ENCODE measurements at regions not wholly inside any gene's neighbourhood (a gene's known extent, or its start where the extent isn't known, plus 50 kb on each side); places are given as distances from the start of the nearest gene placed in this dataset.

DNA sequence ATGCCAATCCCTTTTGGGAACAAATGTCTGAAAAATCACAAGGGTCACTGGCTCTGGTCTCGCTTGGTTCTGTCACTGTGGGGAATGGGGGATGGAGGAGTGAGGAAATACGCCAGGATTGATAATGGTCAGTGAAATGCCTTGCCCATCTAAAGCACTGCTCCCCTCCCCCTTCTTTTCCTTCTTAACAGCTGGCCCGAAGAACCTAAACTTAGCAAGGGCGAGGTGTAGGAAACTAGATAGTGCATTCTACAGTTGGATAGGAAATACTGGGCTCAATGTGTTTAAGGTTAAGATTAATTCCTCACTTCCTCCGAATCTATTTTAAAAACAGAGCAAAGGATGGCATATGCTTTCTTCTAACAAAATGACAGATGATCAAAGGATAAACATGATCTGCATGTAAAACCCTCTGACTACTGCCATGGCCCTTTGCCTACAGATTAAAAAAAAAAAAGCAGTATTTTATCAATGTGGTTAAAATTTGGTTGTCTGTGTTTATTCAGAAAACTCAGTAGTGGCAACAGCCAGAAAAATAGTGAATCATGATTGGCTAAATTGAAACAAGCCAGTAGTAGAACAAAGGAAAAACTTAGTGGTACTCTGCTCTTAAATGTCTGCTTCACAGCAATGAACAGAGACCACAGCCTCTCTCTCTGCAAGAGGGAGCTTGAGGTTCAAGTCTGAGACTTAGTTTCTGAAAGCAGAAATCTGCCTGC is 86.1 kb upstream of the VAV3 start:
- peak; percentile 52 to 73 for DNase-seq (ENCODE audit: low read depth in 2 of 2)

GRCh38 chr1:108050158-108050557 is 85.2 kb upstream of the VAV3 start:
- peak; percentile 47 to 52 for DNase-seq (ENCODE audit: low read depth in 2 of 2)

DNA sequence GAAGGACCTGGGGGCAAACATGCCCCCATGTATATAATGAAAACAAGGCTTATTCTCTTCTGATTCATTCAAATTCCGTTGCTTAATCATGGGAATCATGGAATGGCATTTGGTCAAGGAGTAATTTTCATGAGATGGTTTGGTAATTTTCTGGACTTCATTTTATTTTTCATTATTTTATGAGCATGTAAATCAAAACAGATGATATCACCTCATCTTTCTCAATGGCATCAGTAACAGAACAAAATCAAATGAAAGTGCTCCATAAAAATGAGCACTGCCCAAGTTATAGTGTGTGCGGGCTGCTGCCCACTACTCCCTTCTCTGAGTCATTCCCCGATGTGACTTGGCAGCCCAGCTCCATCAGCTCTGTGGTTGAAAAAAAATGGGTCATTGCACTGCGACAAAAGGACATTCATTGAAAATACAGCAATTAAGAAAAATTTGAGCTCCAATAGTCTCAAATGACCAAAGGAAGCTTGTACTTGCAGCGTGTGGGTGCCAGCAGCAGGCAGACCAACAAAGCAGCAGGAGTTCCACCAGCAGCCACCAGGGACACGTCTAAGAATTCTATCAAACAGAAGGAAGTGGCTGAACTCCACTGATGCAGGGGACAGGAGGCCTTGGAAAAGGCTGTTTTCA is 84.3 kb upstream of the VAV3 start:
- DNase-seq (ENCODE audit: low read depth in 2 of 2): peak; percentile 39 to 46

GRCh38 chr1:108048301-108049177 is 83.6 kb upstream of the VAV3 start:
- DNase-seq (ENCODE audit: low read depth in 2 of 2): no peak

- DNase-seq (ENCODE audit: low read depth in 2 of 2): no peak
Measured at GRCh38 chr1:108047085-108047484, 82.1 kb upstream of the VAV3 start.

DNA sequence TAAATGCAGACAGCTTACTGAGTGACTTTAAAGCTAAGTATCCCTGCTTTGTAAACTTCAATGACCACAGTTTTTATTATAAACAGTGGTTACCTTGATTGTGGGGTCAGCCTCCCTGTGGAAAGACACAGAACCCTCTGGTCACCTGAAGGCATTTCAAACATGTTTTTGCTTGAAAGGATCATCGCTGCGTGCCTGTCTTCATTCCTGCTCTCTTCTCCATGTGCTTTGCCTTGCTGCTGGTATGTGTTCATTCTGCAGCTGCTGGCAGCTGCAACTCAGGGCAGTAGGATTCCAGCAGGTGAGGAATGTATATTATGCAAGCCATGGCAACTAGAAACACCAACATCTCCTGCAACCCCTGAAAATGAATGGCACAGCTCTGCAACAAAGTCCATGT is 81.0 kb upstream of the VAV3 start:
- no peak for DNase-seq (ENCODE audit: low read depth in 2 of 2)

GRCh38 chr1:108045460-108045859 is 80.5 kb upstream of the VAV3 start:
- DNase-seq (ENCODE audit: low read depth in 2 of 2): no peak

DNA sequence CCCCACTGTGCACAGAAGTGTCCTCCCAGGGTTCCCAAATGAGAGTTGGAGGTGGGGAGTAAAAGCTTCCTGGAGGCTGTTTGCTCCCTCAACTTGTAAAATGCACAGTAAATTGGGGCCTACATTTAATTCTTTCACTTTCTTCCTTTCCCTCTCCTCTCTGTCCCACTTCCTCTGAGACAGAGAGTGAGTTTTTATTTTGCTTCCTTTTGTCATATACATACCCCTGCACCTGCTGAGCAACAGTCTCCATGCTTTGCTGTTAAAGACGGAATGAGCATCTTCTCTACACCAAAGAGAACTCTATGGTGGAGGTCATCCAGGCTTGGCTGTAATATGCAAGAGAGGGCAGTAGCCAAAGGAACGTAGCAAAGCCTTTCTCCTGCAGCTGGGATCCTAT is 79.3 kb upstream of the VAV3 start:
- no peak for DNase-seq (ENCODE audit: low read depth in 2 of 2)

GRCh38 chr1:108043707-108044106 is 78.7 kb upstream of the VAV3 start:
- no peak for DNase-seq (ENCODE audit: low read depth in 2 of 2)

- DNase-seq (ENCODE audit: low read depth in 2 of 2): no peak
Measured at GRCh38 chr1:108042610-108043009, 77.6 kb upstream of the VAV3 start.

DNA sequence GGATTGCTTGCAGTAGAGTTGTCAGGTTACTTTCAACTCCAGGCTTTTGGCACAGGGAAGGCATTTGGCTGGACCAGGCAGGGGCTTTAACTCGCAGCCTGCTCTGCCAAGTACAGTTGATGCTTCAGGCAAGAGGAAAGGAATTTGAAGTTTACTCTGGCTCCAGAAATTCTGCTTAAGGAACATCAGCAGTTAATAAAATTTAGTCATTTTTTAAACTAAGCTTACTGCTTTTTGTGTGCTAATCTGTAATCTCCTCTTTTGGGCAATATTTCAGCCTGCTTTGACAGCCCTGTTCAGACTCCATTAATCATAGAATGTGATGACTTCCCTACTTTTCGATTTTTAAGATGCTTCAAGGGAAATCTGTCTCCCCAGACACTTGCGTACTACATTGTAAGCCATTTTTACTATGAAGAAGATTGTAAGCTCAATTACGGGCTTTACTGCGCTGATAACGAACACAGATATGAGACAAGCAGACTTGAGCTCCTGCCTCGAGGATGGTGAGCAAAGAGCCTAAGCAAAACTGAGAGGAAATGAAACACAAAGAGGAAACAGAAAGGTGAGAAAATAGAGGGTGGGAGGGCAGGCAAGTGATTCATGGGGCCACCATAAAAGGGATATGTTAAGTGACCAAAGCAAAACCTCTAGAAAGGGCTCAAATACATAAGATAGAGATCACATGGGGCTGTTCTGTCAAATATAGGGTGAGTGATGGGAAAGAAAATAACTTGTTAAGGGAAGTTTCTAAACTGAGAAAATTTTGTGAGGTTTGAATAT is 76.6 kb upstream of the VAV3 start:
- DNase-seq (ENCODE audit: low read depth in 2 of 2): no peak

DNA sequence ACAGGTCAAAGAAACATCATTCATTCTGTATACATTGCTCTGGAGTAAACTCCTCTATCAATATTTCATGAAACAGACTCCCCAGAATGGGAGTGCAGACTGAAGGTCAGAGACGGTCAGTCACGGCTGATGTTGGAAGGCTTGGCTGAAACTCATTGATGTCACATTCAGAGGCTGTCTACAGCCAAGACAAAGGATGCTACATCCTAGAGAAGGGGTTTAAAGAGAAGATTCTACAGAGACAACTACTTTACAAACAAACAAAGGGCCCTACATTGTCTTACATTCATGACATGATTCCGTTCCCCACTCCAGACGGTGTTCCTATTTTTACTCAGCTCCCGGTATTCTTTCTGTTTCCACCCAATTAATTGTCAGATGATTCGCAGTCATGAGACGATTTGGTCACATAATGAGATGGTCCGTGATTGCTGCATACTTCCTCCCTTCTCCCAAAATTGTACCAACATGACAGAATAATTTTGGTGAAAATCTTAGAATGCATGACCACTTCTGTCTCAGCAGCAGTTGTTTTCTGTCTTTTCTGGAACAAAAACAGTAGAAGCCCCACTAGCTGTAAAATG is 73.8 kb upstream of the VAV3 start:
- DNase-seq (ENCODE audit: low read depth in 2 of 2): no peak

- DNase-seq (ENCODE audit: low read depth in 2 of 2): no peak
Measured at GRCh38 chr1:108036796-108037562, 72.0 kb upstream of the VAV3 start.

DNA sequence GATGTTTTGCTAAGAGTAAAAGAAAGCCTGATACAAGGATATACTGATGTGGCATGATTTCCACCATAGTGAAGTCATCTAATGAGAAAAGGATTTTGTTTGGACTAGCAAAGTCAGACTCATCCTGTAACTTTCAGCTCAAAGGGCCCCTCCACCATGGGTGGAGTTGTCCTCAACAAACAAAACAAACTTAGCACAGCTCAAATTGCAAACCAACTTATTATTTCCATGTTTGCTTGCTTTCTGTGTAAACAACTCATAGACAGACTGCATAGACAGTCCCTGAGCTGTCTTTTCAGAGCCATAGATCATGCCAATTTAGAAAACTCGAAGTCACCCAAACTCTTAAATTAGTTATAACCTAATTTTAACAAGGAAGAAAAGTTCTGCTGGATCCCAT is 69.4 kb upstream of the VAV3 start:
- no peak for DNase-seq (ENCODE audit: low read depth in 2 of 2)

GRCh38 chr1:108033550-108033951 is 68.6 kb upstream of the VAV3 start:
- no peak for DNase-seq (ENCODE audit: low read depth in 2 of 2)

DNA sequence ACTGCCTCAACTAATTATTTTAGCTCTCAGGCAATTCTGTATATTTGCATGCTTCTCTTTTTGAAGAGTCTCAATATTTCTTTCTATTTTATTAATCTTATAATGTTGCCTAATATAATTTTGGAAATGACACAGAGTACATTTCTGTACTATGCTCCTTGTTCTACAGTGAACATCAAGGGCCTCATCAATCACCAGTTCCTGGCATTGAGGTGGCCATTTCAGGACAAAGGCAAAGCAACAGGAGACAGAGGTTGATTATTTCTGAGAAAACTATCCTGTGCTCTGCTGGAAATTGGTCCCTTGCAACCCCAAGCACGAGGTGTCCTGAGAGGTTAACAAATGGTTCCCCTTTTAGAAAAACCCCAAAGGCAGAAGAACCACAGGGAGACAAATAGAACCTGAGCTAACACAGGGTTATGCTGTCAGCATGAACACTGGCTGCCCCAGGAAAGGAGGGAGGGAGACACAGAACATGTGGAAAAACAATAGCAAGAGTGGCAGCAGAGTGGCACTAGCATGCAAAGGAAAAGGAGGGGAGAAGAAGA is 63.9 kb upstream of the VAV3 start:
- DNase-seq (ENCODE audit: low read depth in 2 of 2): no peak

DNA sequence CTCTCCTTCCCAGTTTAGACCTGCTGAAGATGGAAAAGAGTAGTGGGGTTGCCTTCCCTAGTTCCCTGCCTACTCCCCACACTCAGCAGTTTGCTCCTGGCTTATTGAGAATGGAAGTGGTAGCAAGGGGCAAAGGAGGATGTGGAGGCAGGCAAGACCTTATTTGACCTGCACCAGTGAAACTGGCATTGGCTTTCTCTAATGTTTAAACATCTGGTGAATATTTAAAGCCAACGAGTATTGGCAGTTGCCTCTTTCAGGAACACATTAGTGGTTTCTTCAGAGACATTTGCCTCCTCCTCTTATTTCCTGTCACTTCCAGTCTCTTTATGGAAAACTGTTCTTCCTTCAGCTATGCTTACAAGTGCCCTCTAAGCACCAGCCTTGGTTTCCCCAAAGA is 62.4 kb upstream of the VAV3 start:
- no peak for DNase-seq (ENCODE audit: low read depth in 2 of 2)

DNA sequence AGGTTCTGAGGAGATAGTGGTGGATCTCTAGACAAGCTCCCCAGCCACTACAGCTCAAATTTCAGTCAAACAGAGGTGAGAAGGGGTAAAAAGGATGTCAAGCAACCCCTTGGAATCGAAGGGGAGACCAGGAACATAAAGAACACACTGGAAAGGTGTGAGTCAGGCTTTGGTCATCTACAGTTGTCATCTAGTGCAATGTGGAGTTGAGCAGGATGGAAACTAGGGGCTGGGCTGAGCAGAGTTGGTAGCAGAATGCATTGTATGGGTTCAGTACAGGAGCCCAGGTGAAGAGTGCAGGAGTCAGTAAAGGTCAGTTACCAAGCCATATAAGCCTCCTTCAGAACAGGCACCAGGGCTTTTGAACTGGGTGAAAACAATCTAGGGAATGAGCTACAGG is 52.7 kb upstream of the VAV3 start:
- peak in 1 of 2 donors; percentile 5 for DNase-seq (ENCODE audit: low read depth in 2 of 2)

DNA sequence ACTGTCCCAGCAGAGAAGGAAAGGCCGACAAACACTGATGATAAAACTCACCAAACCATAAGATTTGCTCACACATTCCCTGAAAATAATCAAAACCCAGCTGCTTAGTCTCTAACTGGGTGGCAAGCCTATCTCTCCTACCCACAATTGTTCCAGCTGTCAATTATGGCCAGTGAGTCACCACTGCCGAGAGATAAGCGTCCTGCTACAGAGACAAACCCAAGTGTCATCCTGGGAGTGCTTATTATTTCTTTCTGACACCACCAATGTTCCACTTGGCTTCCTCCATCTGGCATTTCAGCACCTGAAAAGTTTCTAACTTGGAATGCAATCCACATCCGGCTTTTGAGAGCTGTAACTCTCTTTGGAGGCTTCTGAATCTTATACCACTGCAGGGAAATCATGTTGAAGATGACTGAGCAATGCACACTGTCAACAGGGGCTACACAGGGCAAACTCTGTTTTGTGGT is 51.5 kb upstream of the VAV3 start:
- peak; percentile 69 to 81 for DNase-seq (ENCODE audit: low read depth in 2 of 2)

Data from lung microvascular endothelial cell (primary cell).